T-helper 2 cell treated with Interferon-gamma antibody and Interleukin-4, amounts not matched to agents 5 μg/mL and 100 μg/mL, for 36 hours (primary cell): ENCODE measurements at regions not wholly inside any gene's neighbourhood (a gene's known extent, or its start where the extent isn't known, plus 50 kb on each side); places are given as distances from the start of the nearest gene placed in this dataset.
"Not testable (repeated sequence)": the region's sequence is repeated elsewhere in the genome, so short reads cannot be mapped to it uniquely, and the experiment has no call there.

Source experiments
- DNase-seq: peaks from one replicate; pipeline ENCODE4 v3.0.0; 2021; ENCODE audit warnings: low spot score
- H3K27ac Mint-ChIP-seq: one replicate; pipeline ENCODE4 v1.8.0; 2021; ENCODE audit warnings: mild to moderate bottlenecking, mixed read lengths
- H3K27me3 Mint-ChIP-seq: one replicate; pipeline ENCODE4 v1.8.0; 2021; ENCODE audit warnings: low read depth, mixed read lengths
- H3K36me3 Mint-ChIP-seq: one replicate; pipeline ENCODE4 v1.8.0; 2021; ENCODE audit warnings: low read depth, mixed read lengths
- H3K4me1 Mint-ChIP-seq: one replicate; pipeline ENCODE4 v1.8.0; 2021; ENCODE audit warnings: low read depth, mixed read lengths
- H3K4me3 Mint-ChIP-seq: one replicate; pipeline ENCODE4 v1.8.0; 2022; ENCODE audit warnings: mild to moderate bottlenecking, moderate library complexity, mixed read lengths
- H3K9me3 Mint-ChIP-seq: one replicate; pipeline ENCODE4 v1.8.0; 2021; ENCODE audit warnings: mixed read lengths

- Mint-ChIP-seq H3K27me3 (no peaks in the 10 kb centered on the region), H3K4me3 (no peak overlapping the region), H3K4me1 (no peaks in the 10 kb centered on the region), H3K36me3 (no peaks in the 10 kb centered on the region), H3K27ac (no peak overlapping the region), H3K9me3 (no peaks in the 10 kb centered on the region)
- DNase-seq: no peak
Observed at GRCh38 chr9:115444959-115445358, 327.0 kb upstream of the TNC start.

- no peak overlapping the region for H3K27ac Mint-ChIP-seq
- H3K27me3 Mint-ChIP-seq: no peaks in the 10 kb centered on the region
- no peaks in the 10 kb centered on the region for H3K4me1 Mint-ChIP-seq
- no peak for DNase-seq
- no peak overlapping the region for H3K4me3 Mint-ChIP-seq
- no peaks in the 10 kb centered on the region for H3K36me3 Mint-ChIP-seq
- no peaks in the 10 kb centered on the region for H3K9me3 Mint-ChIP-seq
Observed at GRCh38 chr9:115445655-115446054, 327.7 kb upstream of the TNC start.

DNA sequence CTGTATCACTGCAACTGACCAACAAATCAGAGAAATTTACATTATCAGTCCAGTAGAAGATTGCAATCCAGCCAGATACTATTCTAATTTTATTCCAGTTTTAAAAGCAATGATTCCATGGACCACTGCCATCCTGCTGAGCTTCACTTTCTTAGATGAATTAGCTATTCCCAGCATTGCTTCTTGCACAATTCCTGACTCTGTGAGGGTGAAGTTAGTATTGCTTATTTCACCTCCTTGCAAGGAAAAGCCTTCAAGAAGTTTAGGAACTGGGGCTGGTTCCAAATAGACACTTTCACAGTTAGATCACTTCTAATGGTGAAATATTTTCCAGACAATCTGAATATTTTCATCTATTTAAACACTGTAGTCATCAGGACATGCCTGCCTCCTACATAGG, 338.6 kb upstream of the TNC start:
- Mint-ChIP-seq H3K27ac (no peak overlapping the region), H3K4me3 (no peak overlapping the region), H3K4me1 (no peaks in the 10 kb centered on the region), H3K27me3 (no peaks in the 10 kb centered on the region), H3K36me3 (no peaks in the 10 kb centered on the region), H3K9me3 (no peaks in the 10 kb centered on the region)
- no peak for DNase-seq

GRCh38 chr9:115461280-115461679, 343.3 kb upstream of the TNC start:
- no peak overlapping the region for H3K27ac Mint-ChIP-seq
- DNase-seq: no peak

DNA sequence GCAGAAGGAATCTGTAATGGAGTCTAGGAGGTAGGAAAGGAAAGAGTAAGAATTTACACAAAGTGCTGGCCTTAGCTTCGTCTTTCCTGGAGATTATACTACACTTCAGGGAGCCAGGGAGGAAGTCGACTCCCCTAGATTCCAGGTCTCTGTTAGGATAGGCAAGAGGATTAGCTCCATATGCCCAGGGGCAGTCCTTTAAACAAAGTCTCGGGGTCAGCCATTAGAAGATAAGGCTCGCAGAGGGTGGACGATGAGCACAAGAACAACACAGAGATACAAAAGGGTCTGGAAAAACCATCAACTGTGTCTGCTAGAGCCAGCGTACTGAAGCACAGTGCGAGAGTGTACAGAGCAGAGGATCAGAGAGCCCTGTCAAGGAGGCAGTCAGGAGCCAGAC, 344.7 kb upstream of the TNC start:
- DNase-seq: no peak
- Mint-ChIP-seq H3K4me3 (no peak overlapping the region), H3K27ac (no peak overlapping the region), H3K9me3 (no peaks in the 10 kb centered on the region), H3K27me3 (no peaks in the 10 kb centered on the region), H3K36me3 (no peaks in the 10 kb centered on the region), H3K4me1 (no peaks in the 10 kb centered on the region)

More at GRCh38 chr9:115461280-115461679, 343.3 kb upstream of the TNC start:
- H3K4me1 Mint-ChIP-seq: no peaks in the 10 kb centered on the region
- H3K27me3 Mint-ChIP-seq: no peaks in the 10 kb centered on the region
- H3K4me3 Mint-ChIP-seq: no peak overlapping the region
- no peaks in the 10 kb centered on the region for H3K36me3 Mint-ChIP-seq
- no peaks in the 10 kb centered on the region for H3K9me3 Mint-ChIP-seq

DNA sequence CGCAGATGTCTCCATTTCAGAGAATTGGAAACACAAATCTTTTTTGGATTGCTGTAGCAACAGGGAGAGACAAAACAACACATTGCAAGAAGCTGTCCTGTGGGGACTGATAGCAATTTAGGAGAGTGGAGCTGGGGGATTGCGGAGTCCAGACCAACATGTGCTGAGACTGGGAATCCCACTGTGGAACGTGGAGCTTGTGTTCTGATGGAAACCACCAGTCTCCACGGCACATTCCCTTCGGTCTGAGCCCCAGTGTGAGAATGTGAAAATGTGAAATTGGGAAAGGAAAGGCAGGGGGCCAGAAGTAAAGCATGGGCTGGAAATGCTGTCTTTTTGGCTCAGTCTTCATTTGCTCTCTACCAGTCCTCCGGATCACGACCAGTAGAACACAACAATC, 348.8 kb upstream of the TNC start:
- Mint-ChIP-seq H3K9me3 (no peaks in the 10 kb centered on the region), H3K27me3 (no peaks in the 10 kb centered on the region), H3K4me3 (no peak overlapping the region), H3K27ac (no peak overlapping the region), H3K36me3 (no peaks in the 10 kb centered on the region), H3K4me1 (no peaks in the 10 kb centered on the region)
- DNase-seq: no peak

DNA sequence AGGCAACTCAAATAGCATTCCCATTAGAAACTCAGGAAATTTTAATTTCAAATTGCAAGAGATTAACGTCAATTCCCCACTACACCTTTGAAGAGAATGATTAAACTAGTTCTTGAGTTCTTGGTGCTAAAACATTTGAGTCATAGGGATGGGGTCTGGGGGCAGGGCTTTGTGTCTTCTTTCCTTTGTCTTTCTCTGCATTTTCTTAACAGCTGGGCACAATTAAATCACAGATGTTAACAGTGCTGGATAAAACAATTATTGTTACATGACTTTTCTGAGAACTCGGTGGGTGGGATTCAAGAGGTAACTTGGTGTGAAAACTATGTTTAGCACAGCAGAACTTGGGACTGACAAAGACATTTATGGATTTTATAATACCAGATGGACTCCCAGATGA, 351.9 kb upstream of the TNC start:
- Mint-ChIP-seq H3K4me1 (no peaks in the 10 kb centered on the region), H3K27ac (no peak overlapping the region), H3K36me3 (no peaks in the 10 kb centered on the region), H3K27me3 (no peaks in the 10 kb centered on the region), H3K9me3 (no peaks in the 10 kb centered on the region), H3K4me3 (no peak overlapping the region)
- no peak for DNase-seq

DNA sequence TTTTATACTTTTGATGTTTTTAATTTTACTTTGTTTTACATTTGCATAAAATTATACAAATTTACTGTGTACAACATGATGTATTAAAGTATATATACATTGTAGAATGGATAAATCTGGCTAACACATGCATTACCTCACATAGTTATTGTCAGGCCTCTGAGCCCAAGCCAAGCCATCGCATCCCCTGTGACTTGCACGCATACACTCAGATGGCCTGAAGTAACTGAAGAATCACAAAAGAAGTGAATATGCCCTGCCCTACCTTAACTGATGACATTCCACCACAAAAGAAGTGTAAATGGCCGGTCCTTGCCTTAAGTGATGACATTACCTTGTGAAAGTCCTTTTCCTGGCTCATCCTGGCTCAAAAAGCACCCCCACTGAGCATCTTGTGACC, 355.1 kb upstream of the TNC start:
- not testable (repeated sequence) for H3K4me1 Mint-ChIP-seq, H3K9me3 Mint-ChIP-seq, H3K36me3 Mint-ChIP-seq, H3K4me3 Mint-ChIP-seq, H3K27ac Mint-ChIP-seq, H3K27me3 Mint-ChIP-seq, DNase-seq

GRCh38 chr9:115481769-115482168, 363.8 kb upstream of the TNC start:
- H3K4me1 Mint-ChIP-seq: no peaks in the 10 kb centered on the region
- DNase-seq: no peak
- no peaks in the 10 kb centered on the region for H3K36me3 Mint-ChIP-seq

DNA sequence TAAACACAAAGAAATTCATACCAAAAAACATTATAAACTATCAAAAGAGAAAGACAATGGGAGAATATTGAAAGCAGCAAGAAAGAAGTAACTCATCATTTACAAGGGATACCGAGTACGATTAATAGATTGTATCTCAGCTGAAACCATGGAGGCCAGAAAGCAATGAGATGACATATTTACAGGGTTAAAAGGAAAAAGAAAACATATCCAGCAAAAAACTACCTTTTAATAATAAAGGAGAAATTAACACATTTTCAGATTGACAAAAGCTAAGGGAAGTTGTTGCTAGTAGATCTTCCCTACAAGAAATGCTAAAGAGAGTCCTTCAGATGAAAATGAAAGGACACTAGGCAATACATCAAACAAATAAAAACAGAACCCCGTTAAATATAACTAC, 364.8 kb upstream of the TNC start:
- Mint-ChIP-seq H3K4me3 (no peak overlapping the region), H3K27me3 (no peaks in the 10 kb centered on the region), H3K9me3 (no peaks in the 10 kb centered on the region), H3K27ac (no peak overlapping the region), H3K4me1 (no peaks in the 10 kb centered on the region), H3K36me3 (no peaks in the 10 kb centered on the region)
- DNase-seq: no peak

More at GRCh38 chr9:115481769-115482168, 363.8 kb upstream of the TNC start:
- Mint-ChIP-seq H3K4me3 (no peak overlapping the region), H3K27me3 (no peaks in the 10 kb centered on the region), H3K27ac (no peak overlapping the region), H3K9me3 (no peaks in the 10 kb centered on the region)

DNA sequence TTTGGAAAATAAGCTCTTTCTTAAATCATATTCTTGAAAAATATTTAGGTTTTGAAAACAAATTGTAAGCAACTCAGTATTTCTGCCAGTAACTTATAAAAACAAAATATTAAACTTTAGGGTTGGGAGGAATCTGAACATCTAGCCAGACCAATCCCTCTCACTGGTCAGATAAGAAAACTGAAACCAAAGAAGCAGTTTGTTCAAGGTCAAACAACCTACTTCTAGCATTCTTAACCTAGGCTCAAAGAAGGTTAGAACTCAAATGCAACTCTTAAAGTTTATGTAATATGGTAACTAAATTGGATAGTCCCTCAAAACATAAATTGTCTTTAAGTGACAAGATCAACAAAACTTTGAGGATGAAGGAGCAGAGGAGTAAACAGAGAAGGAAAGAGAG, 374.9 kb upstream of the TNC start:
- Mint-ChIP-seq H3K36me3 (no peaks in the 10 kb centered on the region), H3K4me3 (no peak overlapping the region), H3K9me3 (no peaks in the 10 kb centered on the region), H3K27ac (no peak overlapping the region), H3K27me3 (peaks cover 2% of the 10 kb centered on the region), H3K4me1 (no peaks in the 10 kb centered on the region)
- DNase-seq: no peak

GRCh38 chr9:115494393-115494792, 376.4 kb upstream of the TNC start:
- Mint-ChIP-seq H3K36me3 (no peaks in the 10 kb centered on the region), H3K27me3 (peaks cover 2% of the 10 kb centered on the region), H3K9me3 (no peaks in the 10 kb centered on the region), H3K4me3 (no peak overlapping the region), H3K4me1 (no peaks in the 10 kb centered on the region), H3K27ac (no peak overlapping the region)
- no peak for DNase-seq

- Mint-ChIP-seq H3K27ac (no peak overlapping the region), H3K4me3 (no peak overlapping the region), H3K27me3 (peaks cover 2% of the 10 kb centered on the region), H3K36me3 (no peaks in the 10 kb centered on the region), H3K9me3 (no peaks in the 10 kb centered on the region), H3K4me1 (no peaks in the 10 kb centered on the region)
- no peak for DNase-seq
Observed at GRCh38 chr9:115495052-115495635, 377.2 kb upstream of the TNC start.

DNA sequence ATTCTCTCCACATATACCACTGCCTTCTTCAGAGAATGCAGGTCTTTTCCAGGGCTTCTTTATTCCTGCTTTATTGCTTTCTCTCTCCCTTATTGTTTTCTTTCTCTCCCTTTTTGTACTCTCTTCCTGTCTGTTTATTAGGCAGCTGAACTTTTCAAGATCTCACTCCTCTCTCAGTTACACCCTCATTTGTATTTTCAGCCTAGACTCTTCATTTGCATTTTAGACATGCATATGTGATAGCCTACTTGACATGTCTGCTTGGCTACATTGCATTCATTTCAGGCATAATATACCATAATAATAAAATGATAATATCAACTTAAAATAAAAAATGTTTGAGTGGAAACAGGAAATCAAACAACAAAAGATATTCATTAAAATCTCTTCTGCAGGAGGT, 377.9 kb upstream of the TNC start:
- no peaks in the 10 kb centered on the region for H3K9me3 Mint-ChIP-seq
- no peak overlapping the region for H3K27ac Mint-ChIP-seq
- no peaks in the 10 kb centered on the region for H3K36me3 Mint-ChIP-seq
- no peaks in the 10 kb centered on the region for H3K4me1 Mint-ChIP-seq
- no peak overlapping the region for H3K4me3 Mint-ChIP-seq
- H3K27me3 Mint-ChIP-seq: peaks cover 2% of the 10 kb centered on the region
- DNase-seq: no peak

GRCh38 chr9:115498303-115498702, 380.3 kb upstream of the TNC start:
- Mint-ChIP-seq H3K4me1 (no peaks in the 10 kb centered on the region), H3K27me3 (peaks cover 2% of the 10 kb centered on the region), H3K9me3 (no peaks in the 10 kb centered on the region)

More at GRCh38 chr9:115498303-115498702, 380.3 kb upstream of the TNC start:
- Mint-ChIP-seq H3K36me3 (no peaks in the 10 kb centered on the region), H3K4me3 (no peak overlapping the region), H3K27ac (no peak overlapping the region)
- no peak for DNase-seq
